ENCODE measurements at regions not wholly inside any gene's neighbourhood (a gene's known extent, or its start where the extent isn't known, plus 50 kb on each side); places are given as distances from the start of the nearest gene placed in this dataset.
"Not testable (repeated sequence)": the region's sequence is repeated elsewhere in the genome, so short reads cannot be mapped to it uniquely, and the experiment has no call there.

- TF ChIP-seq CTCF (IDR thresholded peaks at IDR 0.05): no peak
- no peak for DNase-seq
- H3K9me3 Mint-ChIP-seq: no peaks in the 10 kb centered on the region
- peaks cover 11% of the 10 kb centered on the region for H3K4me1 Mint-ChIP-seq
- no peak overlapping the region for H3K4me3 Mint-ChIP-seq
- H3K27ac Mint-ChIP-seq: no peak overlapping the region
- peaks cover 7% of the 10 kb centered on the region for H3K36me3 Mint-ChIP-seq (ENCODE audit: low read depth)
- H3K27me3 Mint-ChIP-seq (ENCODE audit: low read depth, poor library complexity): no peaks in the 10 kb centered on the region
Observed at GRCh38 chr5:102664616-102665335, 90.3 kb upstream of the PAM start.

- no peak for TF ChIP-seq CTCF (IDR thresholded peaks at IDR 0.05)
- no peak overlapping the region for H3K4me3 Mint-ChIP-seq
- peaks cover 20% of the 10 kb centered on the region for H3K36me3 Mint-ChIP-seq (ENCODE audit: low read depth)
- H3K9me3 Mint-ChIP-seq: peaks cover 14% of the 10 kb centered on the region
- H3K4me1 Mint-ChIP-seq: peaks cover 22% of the 10 kb centered on the region
- no peaks in the 10 kb centered on the region for H3K27me3 Mint-ChIP-seq (ENCODE audit: low read depth, poor library complexity)
- no peak overlapping the region for H3K27ac Mint-ChIP-seq
- DNase-seq: no peak
Observed at GRCh38 chr5:102666164-102666946, 88.8 kb upstream of the PAM start.

- Mint-ChIP-seq H3K27ac (no peak overlapping the region), H3K9me3 (peaks cover 16% of the 10 kb centered on the region), H3K27me3 (ENCODE audit: low read depth, poor library complexity) (no peaks in the 10 kb centered on the region), H3K4me1 (peaks cover 22% of the 10 kb centered on the region), H3K4me3 (no peak overlapping the region), H3K36me3 (ENCODE audit: low read depth) (peaks cover 20% of the 10 kb centered on the region)
- no peak for DNase-seq
- no peak for TF ChIP-seq CTCF (IDR thresholded peaks at IDR 0.05)
Observed at GRCh38 chr5:102668220-102668932, 86.7 kb upstream of the PAM start.

GRCh38 chr5:102670224-102670836 lies 84.8 kb upstream of the PAM start:
- no peak overlapping the region for H3K27ac Mint-ChIP-seq
- no peaks in the 10 kb centered on the region for H3K27me3 Mint-ChIP-seq (ENCODE audit: low read depth, poor library complexity)
- no peak for DNase-seq
- peaks cover 22% of the 10 kb centered on the region for H3K4me1 Mint-ChIP-seq
- peaks cover 20% of the 10 kb centered on the region for H3K36me3 Mint-ChIP-seq (ENCODE audit: low read depth)
- peaks cover 26% of the 10 kb centered on the region for H3K9me3 Mint-ChIP-seq
- peak overlapping the region; percentile 76 for H3K4me3 Mint-ChIP-seq
- peak; percentile 40 for TF ChIP-seq CTCF (IDR thresholded peaks at IDR 0.05)

- not testable (repeated sequence) for DNase-seq; H3K27me3 Mint-ChIP-seq (ENCODE audit: low read depth, poor library complexity)
- peak overlapping the region; percentile 85 for H3K27ac Mint-ChIP-seq
- H3K4me1 Mint-ChIP-seq: peaks cover 22% of the 10 kb centered on the region
- H3K4me3 Mint-ChIP-seq: peak overlapping the region; percentile 76
- peaks cover 20% of the 10 kb centered on the region for H3K36me3 Mint-ChIP-seq (ENCODE audit: low read depth)
- peaks cover 26% of the 10 kb centered on the region for H3K9me3 Mint-ChIP-seq
Observed at GRCh38 chr5:102671033-102671734, 83.9 kb upstream of the PAM start.

Data from nephron progenitor cell (in vitro differentiated cells).